GM19372 (cell line): ENCODE measurements at regions not wholly inside any gene's neighbourhood (a gene's known extent, or its start where the extent isn't known, plus 50 kb on each side); places are given as distances from the start of the nearest gene placed in this dataset.

Source experiments
- ATAC-seq: cut with Tn5 transposase; IDR thresholded peaks from one replicate; pipeline ENCODE4 v1.9.1; 2021; ENCODE audit warnings: mild to moderate bottlenecking, low read depth, moderate library complexity; ENCODE audit not compliant: unreplicated experiment

DNA sequence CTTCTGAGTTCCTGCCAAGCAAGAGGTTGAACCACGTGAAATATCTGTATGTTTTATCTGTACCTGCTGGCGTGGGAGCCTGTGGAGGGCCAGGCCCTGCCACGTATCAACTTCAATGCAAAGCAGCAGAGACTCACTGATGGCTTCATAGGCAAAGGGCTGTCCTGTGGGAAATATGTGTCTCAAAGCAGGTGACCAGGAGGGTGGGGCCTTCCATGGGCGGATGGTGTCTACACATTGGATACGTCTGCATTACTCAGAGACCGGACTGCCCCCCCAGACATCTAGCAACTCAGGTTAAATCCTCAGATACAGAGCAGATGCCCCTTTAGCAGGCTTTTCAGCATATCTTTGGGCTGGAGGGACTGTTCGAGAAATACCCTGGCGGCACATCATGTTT is 210.8 kb upstream of the C1orf174 start:
- no peak for ATAC-seq

DNA sequence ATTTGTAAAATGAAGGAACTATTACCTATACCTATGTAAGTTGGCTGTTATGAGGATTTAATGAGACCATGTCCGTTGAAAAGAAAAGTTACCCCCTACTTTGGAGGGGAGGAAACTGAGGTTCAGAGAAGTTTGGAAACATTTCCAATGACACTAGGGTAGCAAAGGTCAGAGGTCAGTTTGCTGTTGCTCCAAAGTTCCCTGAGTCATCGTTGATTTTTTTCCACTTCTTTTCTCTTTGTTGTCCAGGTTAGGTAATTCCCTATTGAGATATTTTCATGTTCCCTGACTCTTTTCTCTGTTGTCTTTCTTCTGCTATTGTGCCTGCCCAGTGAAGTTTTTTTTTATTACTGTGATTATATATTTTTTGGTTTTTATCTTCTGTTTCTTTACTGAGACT is 213.8 kb upstream of the C1orf174 start:
- ATAC-seq: no peak

DNA sequence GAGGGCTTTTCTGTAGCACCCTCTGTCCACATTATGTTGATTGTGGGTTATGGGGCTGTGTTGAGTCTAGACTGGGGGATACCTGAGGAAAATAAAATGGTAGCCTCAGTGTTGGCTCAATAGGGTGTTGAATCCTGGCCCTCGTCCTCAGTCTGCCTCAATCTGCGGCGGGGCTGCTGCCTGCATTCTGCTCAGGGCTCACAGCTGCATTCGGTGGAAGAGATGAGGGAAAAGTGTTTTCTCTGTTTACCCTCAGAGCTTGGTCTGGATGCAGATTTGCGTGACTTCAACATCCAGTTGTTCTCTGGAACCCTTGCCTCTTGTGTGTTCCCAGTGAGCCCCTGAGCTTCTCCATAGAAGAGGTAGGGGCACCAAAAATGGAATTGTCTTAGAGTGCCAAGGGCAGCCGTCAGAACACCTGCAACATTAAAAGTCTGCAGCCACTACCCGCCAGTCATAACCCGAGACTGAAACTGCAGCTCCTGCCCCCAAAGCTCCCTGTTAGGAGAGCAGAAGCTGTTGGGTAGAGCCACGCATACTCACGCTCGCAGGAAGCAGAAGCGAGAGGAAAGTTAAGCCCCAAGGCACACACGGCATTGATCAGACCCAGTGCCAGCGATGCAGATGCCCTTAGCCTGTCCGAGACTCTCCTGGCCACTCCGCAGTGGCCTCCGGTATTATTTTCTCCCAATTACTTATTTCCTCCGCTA is 215.3 kb upstream of the C1orf174 start:
- ATAC-seq: no peak

DNA sequence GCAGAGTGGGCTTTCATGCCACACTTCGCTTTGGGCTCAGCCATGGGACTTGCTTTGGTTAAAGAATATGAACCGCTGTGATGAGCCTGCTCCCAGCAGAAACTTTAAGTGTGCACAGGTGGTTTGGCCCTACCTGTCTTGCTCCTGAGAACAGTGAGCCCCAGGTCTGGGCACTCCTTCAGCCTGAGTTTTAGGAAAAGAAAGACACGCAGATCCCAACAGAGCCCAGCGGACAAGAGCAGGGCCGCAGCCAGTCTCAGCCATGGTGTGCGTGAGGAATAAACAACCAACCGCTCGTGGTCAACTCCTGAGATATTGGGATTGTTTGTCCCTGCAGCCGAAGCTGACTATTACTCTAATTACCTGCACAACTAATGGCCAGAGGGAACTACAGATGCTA is 217.1 kb upstream of the C1orf174 start:
- ATAC-seq: no peak

DNA sequence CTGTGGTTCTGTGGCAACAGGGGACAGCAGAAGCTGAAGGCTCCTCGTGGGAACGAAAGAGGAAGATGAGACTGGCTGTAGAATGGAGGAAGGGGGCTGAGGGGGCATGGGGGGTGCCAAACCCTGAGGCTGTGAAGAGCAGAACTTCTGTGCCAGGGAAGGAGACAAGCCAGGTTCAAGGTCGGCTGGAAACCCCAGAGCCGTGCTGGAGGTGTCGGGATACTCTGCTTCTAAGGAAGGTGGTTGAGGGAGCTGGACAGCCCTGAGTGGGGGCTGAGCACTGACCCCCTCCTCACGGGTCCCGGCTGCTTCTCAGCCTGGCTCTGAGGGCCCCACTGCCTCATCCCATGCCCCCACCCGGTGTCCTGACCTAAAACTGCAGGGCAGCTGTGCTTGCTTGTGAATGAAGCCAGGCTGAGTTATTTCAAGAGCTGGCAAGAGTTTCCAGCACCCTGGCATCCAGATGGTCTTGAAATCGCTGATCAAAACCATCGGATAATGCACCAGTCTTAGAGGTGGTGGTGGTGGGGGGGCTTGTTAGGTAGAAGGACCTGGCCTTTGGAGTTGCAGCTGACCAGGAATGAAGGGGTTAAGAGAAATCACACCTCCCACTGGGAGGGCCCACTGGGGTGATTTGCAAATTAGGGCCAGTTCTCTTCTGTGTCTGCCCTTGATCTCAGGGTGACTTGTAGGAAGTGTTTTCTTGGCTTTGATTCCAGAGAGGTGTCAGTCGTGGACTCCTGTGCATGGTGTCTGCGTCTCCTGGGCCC is 218.9 kb upstream of the C1orf174 start:
- no peak for ATAC-seq

DNA sequence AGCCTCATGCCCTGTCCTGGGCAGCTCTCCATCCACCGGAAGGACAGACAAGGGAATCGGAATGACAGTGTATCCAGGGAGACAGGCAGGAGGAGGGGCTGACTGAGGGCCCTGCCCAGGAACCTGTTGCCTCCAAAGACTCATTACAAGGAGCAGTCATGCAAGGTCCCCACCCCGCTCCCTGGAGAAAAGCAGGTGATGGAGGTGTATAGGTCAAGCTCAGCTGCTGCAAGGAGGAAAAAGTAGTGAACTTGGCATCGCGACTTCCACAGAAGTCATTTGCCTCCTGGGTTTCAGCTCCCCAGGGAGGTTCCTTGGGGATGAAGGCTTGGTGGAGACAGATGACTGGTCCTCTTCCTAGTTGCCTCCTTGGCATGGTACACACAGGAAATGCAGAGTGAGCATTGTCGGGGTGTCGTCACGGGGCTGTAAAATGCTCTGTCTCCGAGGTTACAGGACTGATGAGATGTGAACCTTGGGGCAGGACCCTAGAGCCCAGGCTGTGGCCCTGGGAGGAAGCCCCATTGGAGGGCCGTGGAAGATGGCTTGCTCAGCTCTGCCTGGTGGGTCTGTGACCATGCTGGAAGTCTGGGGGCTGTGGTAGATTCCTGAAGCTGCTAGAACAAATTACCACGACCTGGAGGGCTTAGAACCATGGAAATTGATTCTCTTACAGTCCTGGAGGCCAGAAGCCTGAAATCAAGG is 219.6 kb upstream of the C1orf174 start:
- ATAC-seq: no peak

DNA sequence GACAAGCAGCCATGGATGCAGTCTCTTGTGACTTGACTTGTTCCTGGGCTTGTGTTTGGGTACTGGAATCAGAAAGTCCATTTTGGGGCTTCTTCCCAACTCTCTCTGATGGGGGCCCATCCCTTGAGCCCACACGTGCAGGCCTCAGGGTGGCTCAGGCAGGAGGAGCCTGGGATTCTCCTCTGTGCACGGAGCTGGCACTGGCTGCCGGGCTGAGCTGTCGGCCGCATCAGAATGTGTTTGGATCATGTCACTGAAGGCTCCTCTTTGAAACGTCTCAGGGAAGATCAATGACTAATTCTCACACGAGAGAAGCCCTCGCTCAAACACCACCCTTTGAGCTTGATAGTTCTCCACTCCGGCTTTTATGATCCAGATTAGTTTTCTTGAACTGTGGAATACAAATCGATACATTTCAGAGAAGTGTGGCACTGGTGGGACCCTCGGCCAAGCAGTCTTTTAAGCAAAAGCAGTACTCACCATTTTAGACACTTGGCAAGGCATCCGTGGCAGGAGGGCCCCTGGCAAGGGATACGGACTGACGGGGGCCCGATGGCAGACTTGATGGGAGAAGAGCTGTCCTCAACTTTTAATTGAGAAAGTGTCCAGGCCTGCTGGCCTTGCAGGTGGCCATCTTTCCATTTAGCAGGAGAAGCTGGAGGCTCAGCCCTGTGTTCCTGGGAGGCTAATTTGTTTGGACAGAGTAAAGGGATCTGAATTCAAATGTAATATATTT is 220.7 kb upstream of the C1orf174 start:
- no peak for ATAC-seq

DNA sequence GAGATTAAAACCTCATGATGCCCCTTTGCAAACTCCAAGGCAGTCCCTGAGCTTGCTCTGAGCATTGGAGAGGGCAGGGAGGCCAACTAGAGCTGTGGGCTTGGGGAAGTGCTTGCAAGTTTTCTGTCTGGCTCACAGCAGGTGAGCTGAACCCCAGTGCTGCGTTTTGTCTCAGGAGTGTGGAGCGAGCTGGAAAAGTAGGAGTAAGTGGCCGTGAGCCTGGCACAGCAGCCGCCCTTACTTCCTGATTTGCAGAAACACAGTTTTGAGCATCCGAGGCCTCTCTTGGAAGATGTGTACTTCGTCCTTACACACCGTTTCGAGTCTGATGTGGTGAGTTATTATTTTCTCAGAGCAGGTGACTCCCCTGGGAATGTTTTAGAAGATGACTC is 221.2 kb upstream of the C1orf174 start:
- ATAC-seq: no peak

DNA sequence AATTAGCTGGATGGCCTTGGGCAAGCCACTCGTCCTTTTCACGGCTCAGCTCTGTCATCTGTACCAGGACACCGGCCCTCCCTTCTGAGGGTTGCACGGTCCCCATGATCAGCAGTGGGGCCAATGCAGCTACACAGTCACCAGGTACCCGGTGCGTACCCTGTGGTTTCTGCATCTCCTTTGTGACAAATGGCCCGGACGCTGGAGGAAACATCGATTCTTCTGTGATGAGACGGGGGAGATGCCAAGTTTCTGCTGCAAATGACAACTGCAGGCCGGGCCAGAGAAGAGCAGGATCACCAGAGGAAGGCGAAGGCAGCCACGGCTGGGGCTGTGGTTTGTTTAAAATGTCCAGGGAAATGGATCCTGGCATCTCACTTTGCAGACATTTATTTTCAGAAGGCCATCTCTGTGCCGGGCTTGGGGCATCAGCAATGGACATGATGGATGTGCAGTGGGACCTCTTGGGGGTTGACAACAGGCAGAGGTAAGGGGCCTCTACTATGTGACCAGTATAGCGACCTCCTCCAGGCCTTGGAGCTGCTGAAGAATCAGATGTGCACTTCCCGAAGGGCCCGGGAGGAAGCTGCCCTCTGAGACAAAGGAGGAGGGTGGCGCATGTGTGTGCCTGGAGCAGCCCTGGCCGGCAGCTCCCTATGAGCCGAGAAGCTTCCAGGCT is 221.9 kb upstream of the C1orf174 start:
- ATAC-seq: no peak

DNA sequence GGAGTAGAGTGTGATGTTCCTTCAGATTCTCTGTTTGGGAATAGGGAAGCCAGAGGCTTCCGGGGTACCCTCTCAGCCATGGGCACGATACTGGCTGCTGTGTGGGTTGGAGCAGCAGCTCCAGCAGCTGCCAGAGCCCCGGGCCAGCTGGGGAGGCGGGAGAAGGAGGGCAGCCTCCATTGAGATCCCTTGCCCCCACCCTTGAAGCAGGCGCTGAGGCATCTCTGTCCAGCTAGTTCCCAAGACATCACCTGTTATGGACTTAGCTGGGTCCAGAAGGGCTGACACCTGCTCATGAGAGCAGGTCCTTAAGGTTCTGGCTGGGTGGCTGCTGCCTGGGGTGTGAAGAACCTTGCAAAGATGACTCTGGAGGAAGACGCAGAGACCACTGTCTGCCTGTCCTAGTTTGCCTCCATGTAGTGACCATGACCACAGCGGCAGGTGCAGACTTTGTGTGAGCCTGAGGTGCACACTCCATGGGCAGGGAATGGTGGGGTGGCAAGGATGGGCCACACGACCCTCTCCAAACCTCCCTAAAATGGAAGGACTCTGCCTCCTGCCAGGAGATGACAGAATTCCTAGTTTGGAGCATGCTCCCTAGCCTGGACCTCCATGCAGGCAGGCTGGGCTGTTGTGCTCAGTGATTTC is 222.6 kb upstream of the C1orf174 start:
- no peak for ATAC-seq

DNA sequence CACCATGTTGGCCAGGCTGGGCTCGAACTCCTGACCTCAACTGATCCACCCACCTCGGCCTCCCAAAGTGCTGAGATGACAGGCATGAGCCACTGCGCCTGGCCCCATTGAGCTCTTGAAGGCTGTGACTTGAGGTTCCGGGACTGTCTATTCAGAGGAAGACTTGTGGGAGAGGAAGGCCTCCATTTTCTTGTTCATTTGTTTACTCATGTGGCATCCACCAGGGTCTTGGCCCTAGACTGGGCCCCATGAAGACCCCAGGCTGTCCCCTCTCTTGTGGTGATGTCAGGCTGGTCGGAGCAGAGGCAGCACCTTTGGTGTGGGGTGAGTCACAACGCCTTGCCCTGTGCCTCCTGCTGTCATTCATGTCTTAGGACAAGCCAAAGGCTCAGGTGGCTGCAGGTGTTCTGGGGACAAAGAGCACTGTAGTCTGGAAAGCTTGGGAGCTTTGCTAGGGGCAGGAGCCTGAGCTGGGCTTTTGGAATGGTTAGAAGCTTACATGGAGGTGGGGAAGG is 224.6 kb upstream of the C1orf174 start:
- ATAC-seq: no peak

DNA sequence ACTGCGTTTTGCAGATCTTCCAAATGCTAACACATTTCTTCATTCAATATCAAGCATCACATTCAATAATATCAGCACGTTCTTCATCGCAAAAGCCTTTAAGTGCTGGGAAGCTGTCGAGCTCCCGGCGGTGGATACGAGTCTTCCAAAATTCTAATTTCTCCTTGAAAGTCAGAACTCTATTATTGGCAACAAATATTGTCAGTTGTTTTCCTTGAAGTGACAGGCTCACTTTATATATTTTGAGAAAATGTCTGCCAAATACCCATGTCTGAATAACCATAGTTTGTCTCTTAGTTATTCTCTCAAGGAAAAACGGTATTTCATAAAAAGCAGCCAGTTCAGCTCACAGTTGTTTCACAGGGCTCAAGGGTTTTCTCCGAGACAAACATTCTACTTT is 226.2 kb upstream of the C1orf174 start:
- ATAC-seq: no peak

DNA sequence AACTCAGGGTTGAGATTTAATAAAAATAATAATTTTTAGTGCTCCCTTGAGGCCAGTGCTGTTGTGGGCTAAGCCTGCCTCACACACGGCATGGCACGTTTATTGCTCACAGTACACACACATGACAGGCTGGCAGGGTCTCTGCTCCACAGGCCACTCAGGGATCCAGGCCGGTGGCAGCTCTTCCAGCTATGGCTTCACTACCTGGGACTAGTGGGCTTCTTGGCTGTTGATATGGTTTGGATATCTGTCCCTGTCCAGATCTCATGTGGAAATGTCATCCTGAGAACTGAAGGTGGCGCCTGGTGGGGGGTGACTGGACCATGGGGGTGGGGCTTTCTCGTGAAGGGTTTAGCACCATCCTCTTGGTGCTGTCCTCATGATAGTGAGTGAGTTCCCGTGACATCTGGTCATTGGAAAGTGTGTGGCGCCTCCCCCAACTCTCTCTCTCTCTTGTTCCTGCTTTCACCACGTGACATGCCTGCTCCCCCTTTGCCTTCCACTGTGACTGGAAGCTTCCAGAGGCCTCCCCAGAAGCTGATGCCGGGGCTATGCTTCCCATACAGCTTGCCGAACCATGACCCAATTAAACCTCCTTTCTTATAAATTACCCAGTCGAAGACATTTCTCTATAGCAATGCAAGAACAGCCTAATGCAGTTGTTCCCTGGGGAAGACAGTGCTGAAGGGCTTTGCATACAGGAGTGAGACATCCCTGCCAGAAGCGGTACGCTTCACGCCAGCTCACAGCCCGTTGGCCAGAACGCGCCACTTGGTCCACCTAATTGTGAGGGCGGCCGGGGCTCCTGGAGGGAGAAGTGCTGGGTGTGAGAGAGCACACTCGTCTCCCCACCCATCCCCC is 226.9 kb upstream of the C1orf174 start:
- ATAC-seq: no peak

DNA sequence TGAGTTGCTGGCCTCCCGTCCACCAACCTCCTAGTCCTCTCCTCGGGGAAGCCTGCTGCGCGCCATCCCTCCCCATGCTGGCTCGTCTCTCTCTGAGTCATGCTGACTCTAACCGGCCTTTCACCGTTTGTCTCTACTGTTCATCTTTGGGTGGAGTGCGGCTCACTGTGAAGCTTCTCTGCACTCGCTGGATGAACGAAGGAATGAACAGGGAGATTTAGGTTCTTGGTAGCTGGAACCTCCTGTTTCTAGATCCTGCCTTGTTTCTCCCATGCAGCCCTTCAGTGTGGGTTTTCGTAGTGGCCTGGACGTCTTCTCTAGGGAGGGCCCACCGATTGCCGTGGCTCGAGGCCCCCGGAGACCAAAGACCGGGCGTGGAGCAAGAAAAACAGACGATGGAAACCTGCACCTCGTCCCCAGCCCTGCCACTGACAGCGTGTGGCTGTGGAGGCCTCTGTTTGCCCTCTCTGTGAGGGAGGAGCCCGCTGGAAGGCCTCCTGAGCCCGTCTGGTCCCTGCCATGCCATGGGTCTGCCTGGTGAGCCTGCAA is 227.6 kb upstream of the C1orf174 start:
- no peak for ATAC-seq

DNA sequence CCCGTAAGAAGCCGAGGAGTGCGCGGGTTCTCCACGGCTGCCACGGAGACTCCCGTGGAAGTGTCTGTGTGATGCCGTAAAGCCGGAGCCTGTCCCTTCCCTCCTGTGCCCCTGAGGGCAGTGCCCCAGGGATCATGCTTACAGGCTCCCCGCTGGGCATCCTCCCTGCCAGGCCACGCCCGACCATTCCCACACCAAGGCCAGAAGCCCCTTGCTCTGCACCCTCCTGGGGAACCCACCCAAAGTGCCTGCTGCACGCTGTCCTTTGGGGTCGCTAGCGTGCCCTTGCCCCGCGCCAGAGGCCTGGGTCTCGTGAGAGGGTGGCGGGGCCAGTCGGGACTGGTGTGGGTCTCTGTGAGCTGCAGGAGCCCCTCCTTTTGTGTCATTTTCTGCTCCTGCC is 228.5 kb upstream of the C1orf174 start:
- ATAC-seq: no peak

DNA sequence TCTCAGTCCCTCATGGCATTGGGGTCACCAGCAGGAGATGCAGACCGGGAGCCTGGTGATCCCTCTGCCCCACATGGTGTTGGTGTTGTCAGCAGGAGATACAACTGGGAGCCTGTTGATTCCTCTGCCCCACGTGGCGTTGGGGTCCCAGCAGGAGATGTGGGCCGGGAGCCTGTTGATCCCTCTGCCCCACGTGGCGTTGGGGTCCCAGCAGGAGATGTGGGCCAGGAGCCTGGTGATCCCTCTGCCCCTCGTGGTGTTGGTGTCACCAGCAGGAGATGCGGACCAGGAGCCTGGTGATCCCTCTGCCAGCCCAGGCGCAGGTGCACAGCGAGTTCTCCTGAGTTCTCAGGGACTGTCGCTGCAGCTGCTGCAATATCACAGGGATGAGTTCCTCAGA is 229.6 kb upstream of the C1orf174 start:
- ATAC-seq: no peak

DNA sequence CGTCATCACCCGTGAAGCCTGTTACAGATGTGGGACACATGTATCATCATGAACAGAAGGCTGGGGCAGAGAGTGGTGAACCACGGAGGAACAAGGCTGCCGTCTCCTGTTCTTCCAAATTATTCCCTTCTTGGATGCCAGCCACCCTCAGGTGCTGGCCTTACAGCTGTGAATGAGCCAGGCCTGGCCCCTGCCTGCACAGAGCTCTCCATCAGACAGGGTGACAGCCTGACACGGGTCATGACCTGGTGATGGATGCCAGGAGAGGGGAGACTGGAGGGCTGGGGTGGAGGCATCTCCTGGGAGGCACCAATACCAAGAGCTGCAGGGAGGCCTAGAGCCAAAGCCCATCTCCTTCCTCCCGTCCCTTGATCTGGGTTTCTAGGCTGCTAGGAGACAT is 230.0 kb upstream of the C1orf174 start:
- ATAC-seq: no peak

DNA sequence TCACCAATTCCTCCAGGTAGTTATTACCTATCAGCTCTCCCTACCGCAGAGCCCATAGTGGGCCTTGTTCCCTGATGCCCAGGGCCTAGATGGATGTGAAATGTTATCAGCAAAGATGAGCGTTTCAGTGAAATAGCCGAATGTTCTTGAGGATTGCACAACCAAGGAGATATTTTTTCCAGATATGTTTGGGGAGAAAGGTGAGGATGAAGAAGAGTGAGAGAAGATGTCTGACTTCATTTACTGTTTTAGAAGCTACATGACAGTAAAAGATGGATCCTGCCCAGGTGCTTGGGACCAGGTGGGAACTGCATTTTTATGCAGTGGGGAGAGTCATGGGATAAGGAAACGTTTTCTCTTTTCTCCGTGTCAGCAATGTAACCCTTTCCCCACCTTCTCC is 231.7 kb upstream of the C1orf174 start:
- ATAC-seq: no peak
